Kidney (tissue), 13 donors: ENCODE measurements at regions not wholly inside any gene's neighbourhood (a gene's known extent, or its start where the extent isn't known, plus 50 kb on each side); places are given as distances from the start of the nearest gene placed in this dataset.
A peak's percentile ranks its signal among the peaks of the same experiment; 100 is the strongest.

Experiments used
- DNase-seq, 5 donors: peaks; one replicate each; pipeline ENCODE4 v3.0.0-alpha.2; 2013 to 2020
- FAIRE-seq: peaks from 2 replicates; lab custom pipeline; 2012; peaks lifted over from hg19 to GRCh38; lab: Jason Lieb, UNC
- H3K27ac ChIP-seq, 2 donors: one replicate each; pipeline ENCODE4 v1.7.0; 2013; ENCODE audit warnings: low read depth in 2 of 2, low read length in 2 of 2, inconsistent platforms in 1 of 2
- H3K27me3 ChIP-seq: one replicate; pipeline ENCODE4 v1.7.1; 2013; ENCODE audit warnings: low read length, inconsistent platforms; ENCODE audit not compliant: control insufficient read depth, insufficient read depth
- H3K36me3 ChIP-seq, 3 donors: one replicate each; pipeline versions ENCODE4 v1.7.0 to v1.7.1; 2013; ENCODE audit warnings: low read length in 3 of 3, control low read depth in 1 of 3, inconsistent platforms in 1 of 3; ENCODE audit not compliant: insufficient read depth in 3 of 3, control insufficient read depth in 2 of 3
- H3K4me1 ChIP-seq, 3 donors: one replicate each; pipeline versions ENCODE4 v1.7.0 to v1.7.1; 2013; ENCODE audit warnings: low read length in 3 of 3, inconsistent platforms in 1 of 3, low read depth in 1 of 3; ENCODE audit not compliant: control insufficient read depth in 2 of 3, insufficient read depth in 2 of 3
- H3K4me3 ChIP-seq, 3 donors: one replicate each; pipeline versions ENCODE4 v1.7.0 to v1.8.1; 2013; ENCODE audit warnings: low read length in 3 of 3, control low read depth in 1 of 3, inconsistent platforms in 1 of 3
- H3K9ac ChIP-seq, 3 donors: one replicate each; pipeline versions ENCODE4 v1.7.0 to v1.7.1; 2013; ENCODE audit warnings: low read length in 3 of 3, control low read depth in 1 of 3, inconsistent platforms in 1 of 3
- H3K9me3 ChIP-seq, 3 donors: one replicate each; pipeline versions ENCODE4 v1.7.0 to v1.7.1; 2013; ENCODE audit warnings: low read length in 3 of 3, control low read depth in 1 of 3, inconsistent platforms in 1 of 3; ENCODE audit not compliant: control insufficient read depth in 2 of 3, insufficient read depth in 1 of 3
- intact Hi-C: fragments of 100-400 bp; cut with DNase I; formaldehyde crosslinking; loops from one replicate; pipeline ENCODE4 v1.11.1; 2022
- TF ChIP-seq, protein P1 (sequence below): IDR thresholded peaks from 3 replicates; pipeline ENCODE4 v1.5.1; 2012; ENCODE audit warnings: mild to moderate bottlenecking, moderate library complexity, borderline replicate concordance; ENCODE audit not compliant: insufficient read depth; ENCODE audit errors: extremely low read depth
- donor health status: control.
- donor health status: control.
- donor health status: control.
- donor health status: control.
- donor health status: control.
- donor health status: DM: yes; HTN: yes; CAD: no.
- donor health status: Normal renal cell carcinoma (clear cell type).

DNA sequence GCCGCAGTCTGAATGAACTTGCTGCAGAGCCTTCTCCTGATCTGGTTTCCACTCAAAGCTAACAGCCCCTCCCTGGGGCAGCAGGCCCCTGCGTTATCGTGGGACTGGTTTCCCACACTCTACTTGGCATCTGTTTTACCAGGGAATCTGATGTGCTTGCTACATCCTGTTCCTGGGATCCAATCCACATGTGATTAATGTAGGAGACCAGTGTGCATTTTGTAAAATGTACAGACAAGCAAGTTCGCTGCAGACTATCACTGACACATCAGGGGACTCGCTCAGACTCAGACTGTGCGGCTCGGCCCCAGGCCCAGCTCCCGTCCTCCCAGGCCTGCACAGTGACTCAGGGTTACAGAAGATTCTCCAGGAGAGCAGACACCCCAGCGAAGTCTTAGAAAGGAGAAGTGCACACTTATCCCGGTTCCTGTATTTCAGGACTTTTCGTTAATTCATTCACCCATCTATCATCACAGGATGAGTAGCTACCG is 340.1 kb downstream of the MATN1 start:
- Histone ChIP-seq H3K27me3 (no peaks in the 10 kb centered on the region), H3K9ac (no peak overlapping the region), H3K4me1 (no peaks in the 10 kb centered on the region), H3K36me3 (no peaks in the 10 kb centered on the region), H3K9me3 (no peaks in the 10 kb centered on the region), H3K27ac (no peak overlapping the region), H3K4me3 (no peak overlapping the region)
- FAIRE-seq: no peak
- DNase-seq: peak in 2 of 5 donors; percentile 18 to 20
- intact Hi-C loops: no loop called here
- TF ChIP-seq, protein P1, sequence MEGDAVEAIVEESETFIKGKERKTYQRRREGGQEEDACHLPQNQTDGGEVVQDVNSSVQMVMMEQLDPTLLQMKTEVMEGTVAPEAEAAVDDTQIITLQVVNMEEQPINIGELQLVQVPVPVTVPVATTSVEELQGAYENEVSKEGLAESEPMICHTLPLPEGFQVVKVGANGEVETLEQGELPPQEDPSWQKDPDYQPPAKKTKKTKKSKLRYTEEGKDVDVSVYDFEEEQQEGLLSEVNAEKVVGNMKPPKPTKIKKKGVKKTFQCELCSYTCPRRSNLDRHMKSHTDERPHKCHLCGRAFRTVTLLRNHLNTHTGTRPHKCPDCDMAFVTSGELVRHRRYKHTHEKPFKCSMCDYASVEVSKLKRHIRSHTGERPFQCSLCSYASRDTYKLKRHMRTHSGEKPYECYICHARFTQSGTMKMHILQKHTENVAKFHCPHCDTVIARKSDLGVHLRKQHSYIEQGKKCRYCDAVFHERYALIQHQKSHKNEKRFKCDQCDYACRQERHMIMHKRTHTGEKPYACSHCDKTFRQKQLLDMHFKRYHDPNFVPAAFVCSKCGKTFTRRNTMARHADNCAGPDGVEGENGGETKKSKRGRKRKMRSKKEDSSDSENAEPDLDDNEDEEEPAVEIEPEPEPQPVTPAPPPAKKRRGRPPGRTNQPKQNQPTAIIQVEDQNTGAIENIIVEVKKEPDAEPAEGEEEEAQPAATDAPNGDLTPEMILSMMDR: no peak

GRCh38 chr1:30382496-30382895 is 340.9 kb downstream of the MATN1 start:
- Histone ChIP-seq H3K9me3 (no peaks in the 10 kb centered on the region), H3K9ac (no peak overlapping the region), H3K36me3 (no peaks in the 10 kb centered on the region), H3K4me1 (no peaks in the 10 kb centered on the region), H3K27ac (no peak overlapping the region), H3K27me3 (no peaks in the 10 kb centered on the region), H3K4me3 (no peak overlapping the region)
- TF ChIP-seq, protein P1: no peak
- FAIRE-seq (no peak), DNase-seq (peak in 1 of 5 donors; percentile 20)
- intact Hi-C loops: no loop called here

GRCh38 chr1:30381671-30382365 is 341.6 kb downstream of the MATN1 start:
- peak in 2 of 5 donors; percentile 21 to 34 for DNase-seq
- FAIRE-seq: no peak

More at GRCh38 chr1:30381671-30382365, 341.6 kb downstream of the MATN1 start:
- Histone ChIP-seq H3K27me3 (no peaks in the 10 kb centered on the region), H3K9ac (no peak overlapping the region), H3K4me1 (no peaks in the 10 kb centered on the region), H3K9me3 (no peaks in the 10 kb centered on the region), H3K4me3 (no peak overlapping the region), H3K27ac (no peak overlapping the region), H3K36me3 (no peaks in the 10 kb centered on the region)
- intact Hi-C loops: no loop called here
- TF ChIP-seq, protein P1: no peak
